ENCODE measurements at regions not wholly inside any gene's neighbourhood (a gene's known extent, or its start where the extent isn't known, plus 50 kb on each side); places are given as distances from the start of the nearest gene placed in this dataset.

GRCh38 chr17:79399610-79400144, 211.2 kb downstream of the RBFOX3 start:
- H3K4me1 Mint-ChIP-seq, result peaks cover 12% of the 10 kb centered on the region
- no peaks in the 10 kb centered on the region for H3K36me3 Mint-ChIP-seq (ENCODE audit: low read depth)
- no peak overlapping the region for H3K4me3 Mint-ChIP-seq
- ATAC-seq, result no peak
- H3K27ac Mint-ChIP-seq, result no peak overlapping the region
- no peaks in the 10 kb centered on the region for H3K9me3 Mint-ChIP-seq
- peaks cover 33% of the 10 kb centered on the region for H3K27me3 Mint-ChIP-seq
- DNase-seq, result no peak

- ATAC-seq, result no peak
- Mint-ChIP-seq H3K36me3 (ENCODE audit: low read depth) (no peaks in the 10 kb centered on the region), H3K27me3 (peaks cover 39% of the 10 kb centered on the region), H3K9me3 (no peaks in the 10 kb centered on the region), H3K4me3 (no peak overlapping the region), H3K4me1 (peaks cover 12% of the 10 kb centered on the region), H3K27ac (no peak overlapping the region)
- no peak for DNase-seq
These were observed 212.4 kb downstream of the RBFOX3 start for GRCh38 chr17:79398441-79398840.

- Mint-ChIP-seq H3K9me3 (no peaks in the 10 kb centered on the region), H3K27ac (no peak overlapping the region), H3K36me3 (ENCODE audit: low read depth) (no peaks in the 10 kb centered on the region), H3K4me3 (no peak overlapping the region), H3K4me1 (peaks cover 12% of the 10 kb centered on the region), H3K27me3 (peaks cover 51% of the 10 kb centered on the region)
- DNase-seq, result no peak
- ATAC-seq, result no peak
These were observed 214.2 kb downstream of the RBFOX3 start for GRCh38 chr17:79396696-79397095.

GRCh38 chr17:79395545-79395944, 215.3 kb downstream of the RBFOX3 start:
- peaks cover 53% of the 10 kb centered on the region for H3K27me3 Mint-ChIP-seq
- no peak for ATAC-seq

GRCh38 chr17:79395066-79395465, 215.8 kb downstream of the RBFOX3 start:
- Mint-ChIP-seq H3K4me1 (no peaks in the 10 kb centered on the region), H3K27ac (no peak overlapping the region), H3K27me3 (peaks cover 53% of the 10 kb centered on the region), H3K4me3 (no peak overlapping the region), H3K36me3 (ENCODE audit: low read depth) (no peaks in the 10 kb centered on the region), H3K9me3 (no peaks in the 10 kb centered on the region)
- ATAC-seq (no peak), DNase-seq (no peak)

More at GRCh38 chr17:79395545-79395944, 215.3 kb downstream of the RBFOX3 start:
- Mint-ChIP-seq H3K27ac (no peak overlapping the region), H3K9me3 (no peaks in the 10 kb centered on the region), H3K4me1 (peaks cover 2% of the 10 kb centered on the region), H3K36me3 (ENCODE audit: low read depth) (no peaks in the 10 kb centered on the region), H3K4me3 (no peak overlapping the region)
- DNase-seq, result no peak

- Mint-ChIP-seq H3K4me3 (no peak overlapping the region), H3K4me1 (no peaks in the 10 kb centered on the region), H3K36me3 (ENCODE audit: low read depth) (no peaks in the 10 kb centered on the region), H3K9me3 (no peaks in the 10 kb centered on the region), H3K27me3 (peaks cover 52% of the 10 kb centered on the region), H3K27ac (no peak overlapping the region)
- DNase-seq (peak; percentile 83), ATAC-seq (peak; percentile 37)
These were observed 217.3 kb downstream of the RBFOX3 start for GRCh38 chr17:79393358-79394052.

GRCh38 chr17:79392598-79392997, 218.3 kb downstream of the RBFOX3 start:
- DNase-seq (no peak), ATAC-seq (no peak)
- Mint-ChIP-seq H3K9me3 (no peaks in the 10 kb centered on the region), H3K27me3 (peaks cover 51% of the 10 kb centered on the region), H3K4me3 (no peak overlapping the region), H3K4me1 (no peaks in the 10 kb centered on the region), H3K36me3 (ENCODE audit: low read depth) (no peaks in the 10 kb centered on the region), H3K27ac (no peak overlapping the region)

- Mint-ChIP-seq H3K4me1 (no peaks in the 10 kb centered on the region), H3K36me3 (ENCODE audit: low read depth) (no peaks in the 10 kb centered on the region), H3K27me3 (peaks cover 51% of the 10 kb centered on the region), H3K9me3 (no peaks in the 10 kb centered on the region), H3K4me3 (no peak overlapping the region), H3K27ac (no peak overlapping the region)
- ATAC-seq (peak; percentile 30), DNase-seq (peak; percentile 72)
These were observed 219.2 kb downstream of the RBFOX3 start for GRCh38 chr17:79391376-79392233.

GRCh38 chr17:79389896-79390295, 221.0 kb downstream of the RBFOX3 start:
- Mint-ChIP-seq H3K27ac (no peak overlapping the region), H3K4me1 (no peaks in the 10 kb centered on the region), H3K4me3 (no peak overlapping the region), H3K9me3 (no peaks in the 10 kb centered on the region), H3K36me3 (ENCODE audit: low read depth) (no peaks in the 10 kb centered on the region), H3K27me3 (peaks cover 51% of the 10 kb centered on the region)
- DNase-seq, result no peak
- ATAC-seq, result no peak

- H3K9me3 Mint-ChIP-seq, result no peaks in the 10 kb centered on the region
- ATAC-seq (no peak), DNase-seq (peak; percentile 24)
- H3K4me1 Mint-ChIP-seq, result no peaks in the 10 kb centered on the region
- H3K27me3 Mint-ChIP-seq, result peaks cover 44% of the 10 kb centered on the region
- H3K36me3 Mint-ChIP-seq (ENCODE audit: low read depth), result no peaks in the 10 kb centered on the region
- no peak overlapping the region for H3K4me3 Mint-ChIP-seq
- H3K27ac Mint-ChIP-seq, result no peak overlapping the region
These were observed 222.1 kb downstream of the RBFOX3 start for GRCh38 chr17:79388556-79389295.

GRCh38 chr17:79387783-79388182, 223.1 kb downstream of the RBFOX3 start:
- no peak overlapping the region for H3K27ac Mint-ChIP-seq
- no peaks in the 10 kb centered on the region for H3K9me3 Mint-ChIP-seq
- ATAC-seq (no peak), DNase-seq (no peak)
- H3K4me3 Mint-ChIP-seq, result no peak overlapping the region
- no peaks in the 10 kb centered on the region for H3K36me3 Mint-ChIP-seq (ENCODE audit: low read depth)
- peaks cover 35% of the 10 kb centered on the region for H3K27me3 Mint-ChIP-seq
- no peaks in the 10 kb centered on the region for H3K4me1 Mint-ChIP-seq

- ATAC-seq (no peak), DNase-seq (no peak)
- H3K4me1 Mint-ChIP-seq, result no peaks in the 10 kb centered on the region
- peaks cover 19% of the 10 kb centered on the region for H3K27me3 Mint-ChIP-seq
- no peak overlapping the region for H3K4me3 Mint-ChIP-seq
- H3K27ac Mint-ChIP-seq, result no peak overlapping the region
- no peaks in the 10 kb centered on the region for H3K36me3 Mint-ChIP-seq (ENCODE audit: low read depth)
- no peaks in the 10 kb centered on the region for H3K9me3 Mint-ChIP-seq
These were observed 224.8 kb downstream of the RBFOX3 start for GRCh38 chr17:79385962-79386563.

GRCh38 chr17:79382313-79382712, 228.5 kb downstream of the RBFOX3 start:
- H3K4me1 Mint-ChIP-seq, result no peaks in the 10 kb centered on the region
- H3K36me3 Mint-ChIP-seq (ENCODE audit: low read depth), result no peaks in the 10 kb centered on the region
- DNase-seq, result no peak
- H3K27me3 Mint-ChIP-seq, result peaks cover 9% of the 10 kb centered on the region
- no peak overlapping the region for H3K4me3 Mint-ChIP-seq
- no peak overlapping the region for H3K27ac Mint-ChIP-seq
- H3K9me3 Mint-ChIP-seq, result no peaks in the 10 kb centered on the region
- no peak for ATAC-seq

All from activated naive CD8-positive, alpha-beta T cell treated with anti-CD3 and anti-CD28 coated beads, Interleukin-2, amount 50 U/mL, for 24 hours (primary cell).